Smooth muscle cell (in vitro differentiated cells): ENCODE measurements at regions not wholly inside any gene's neighbourhood (a gene's known extent, or its start where the extent isn't known, plus 50 kb on each side); places are given as distances from the start of the nearest gene placed in this dataset.
A peak's percentile ranks its signal among the peaks of the same experiment; 100 is the strongest.

Source experiments
- DNase-seq: peaks from one replicate; lab custom pipeline; 2025; ENCODE audit not compliant: unreplicated experiment; lab: John Stamatoyannopoulos, UW
- H2AFZ ChIP-seq: fragments of 200-600 bp; sonication (generic); 2 replicates; pipeline ENCODE4 v1.6.0; 2016; ENCODE audit warnings: antibody characterized with exemption, low read depth, mild to moderate bottlenecking
- H3F3A ChIP-seq: fragments of 200-600 bp; sonication (generic); 2 replicates; pipeline ENCODE4 v1.6.0; 2017; ENCODE audit warnings: antibody characterized with exemption, low read depth
- H3K27ac ChIP-seq: fragments of 200-600 bp; sonication (generic); 2 replicates; pipeline ENCODE4 v1.5.1; 2016; ENCODE audit warnings: low read depth, mild to moderate bottlenecking
- H3K27me3 ChIP-seq: fragments of 200-600 bp; sonication (generic); 2 replicates; pipeline ENCODE4 v1.6.1; 2016; ENCODE audit warnings: low read depth, mild to moderate bottlenecking
- H3K36me3 ChIP-seq: fragments of 200-600 bp; sonication (generic); 2 replicates; pipeline ENCODE4 v1.5.1; 2016; ENCODE audit warnings: low read depth
- H3K4me1 ChIP-seq: fragments of 200-600 bp; sonication (generic); 2 replicates; pipeline ENCODE4 v1.5.1; 2016; ENCODE audit warnings: low read depth
- H3K4me2 ChIP-seq: fragments of 200-600 bp; sonication (generic); 2 replicates; pipeline ENCODE4 v1.6.0; 2016; ENCODE audit warnings: mild to moderate bottlenecking
- H3K4me3 ChIP-seq: fragments of 200-600 bp; sonication (generic); 2 replicates; pipeline ENCODE4 v1.5.1; 2016; ENCODE audit warnings: mild to moderate bottlenecking
- H3K79me2 ChIP-seq: fragments of 200-600 bp; sonication (generic); 2 replicates; pipeline ENCODE4 v1.6.0; 2016; ENCODE audit warnings: low read depth, mild to moderate bottlenecking
- H3K9ac ChIP-seq: fragments of 200-600 bp; sonication (generic); 2 replicates; pipeline ENCODE4 v1.6.0; 2016; ENCODE audit warnings: low read depth
- H3K9me3 ChIP-seq: fragments of 200-600 bp; sonication (generic); replicated peaks from 2 replicates; pipeline ENCODE4 v1.5.1; 2016; ENCODE audit warnings: low read depth
- H4K20me1 ChIP-seq: fragments of 200-600 bp; sonication (generic); 2 replicates; pipeline ENCODE4 v1.6.0; 2016; ENCODE audit warnings: low read depth
- CTCF ChIP-seq: fragments of 200-600 bp; sonication (generic); IDR thresholded peaks from 2 replicates; pipeline ENCODE4 v1.5.1; 2017; ENCODE audit warnings: borderline replicate concordance, mild to moderate bottlenecking, antibody characterized with exemption; ENCODE audit not compliant: insufficient read depth, poor library complexity, severe bottlenecking
- WGBS: methylation state at CpG from one replicate; pipeline ENCODE4 v1.1.7; 2016; ENCODE audit warnings: low lambda C conversion rate; 5-methylcytosine and 5-hydroxymethylcytosine counted together

GRCh38 chr13:70714993-70715392 is 606.7 kb upstream of the KLHL1 start:
- Histone ChIP-seq H3K79me2 (no peaks in the 10 kb centered on the region), H4K20me1 (no peaks in the 10 kb centered on the region), H3K4me2 (no peak overlapping the region), H3K4me1 (no peaks in the 10 kb centered on the region), H3K27me3 (no peaks in the 10 kb centered on the region), H3K9me3 (no peaks in the 10 kb centered on the region), H2AFZ (no peak overlapping the region), H3K4me3 (no peak overlapping the region), H3K27ac (no peak overlapping the region), H3K36me3 (no peaks in the 10 kb centered on the region), H3F3A (no peaks in the 10 kb centered on the region), H3K9ac (no peak overlapping the region)
- no peak for DNase-seq
- 83% methylated on average over 1 of the region's 1 CpG for WGBS
- peak; percentile 4 for TF ChIP-seq CTCF

- no peaks in the 10 kb centered on the region for H3K27me3 ChIP-seq
- H3K4me1 ChIP-seq: no peaks in the 10 kb centered on the region
- no peak overlapping the region for H3K4me3 ChIP-seq
- H3K4me2 ChIP-seq: no peak overlapping the region
- no peak overlapping the region for H3K27ac ChIP-seq
- H3F3A ChIP-seq: no peaks in the 10 kb centered on the region
- H3K79me2 ChIP-seq: no peaks in the 10 kb centered on the region
- no peaks in the 10 kb centered on the region for H3K9me3 ChIP-seq
- H3K9ac ChIP-seq: no peak overlapping the region
- TF ChIP-seq CTCF: no peak
- no peaks in the 10 kb centered on the region for H3K36me3 ChIP-seq
- H4K20me1 ChIP-seq: no peaks in the 10 kb centered on the region
- H2AFZ ChIP-seq: no peak overlapping the region
- DNase-seq: no peak
Measured at GRCh38 chr13:70708775-70709174, 600.5 kb upstream of the KLHL1 start.

- no peaks in the 10 kb centered on the region for H3K9me3 ChIP-seq
- no peak for TF ChIP-seq CTCF
- WGBS: 78% methylated on average over 4 of the region's 4 CpGs
Measured at GRCh38 chr13:70703755-70704154, 595.5 kb upstream of the KLHL1 start.

GRCh38 chr13:70694996-70695715 is 586.9 kb upstream of the KLHL1 start:
- WGBS: 68% methylated on average over 3 of the region's 3 CpGs
- no peak overlapping the region for H3K9ac ChIP-seq
- no peak for DNase-seq
- H3K27ac ChIP-seq: no peak overlapping the region
- H3F3A ChIP-seq: no peaks in the 10 kb centered on the region
- peaks cover 4% of the 10 kb centered on the region for H3K4me1 ChIP-seq
- no peaks in the 10 kb centered on the region for H3K79me2 ChIP-seq
- no peaks in the 10 kb centered on the region for H3K9me3 ChIP-seq
- no peak overlapping the region for H2AFZ ChIP-seq
- no peak overlapping the region for H3K4me3 ChIP-seq
- H3K27me3 ChIP-seq: no peaks in the 10 kb centered on the region
- no peak for TF ChIP-seq CTCF
- H3K4me2 ChIP-seq: no peak overlapping the region
- H3K36me3 ChIP-seq: no peaks in the 10 kb centered on the region
- no peaks in the 10 kb centered on the region for H4K20me1 ChIP-seq

More at GRCh38 chr13:70703755-70704154, 595.5 kb upstream of the KLHL1 start:
- DNase-seq: no peak
- Histone ChIP-seq H2AFZ (no peak overlapping the region), H3K27ac (no peak overlapping the region), H3K79me2 (no peaks in the 10 kb centered on the region), H3K9ac (no peak overlapping the region), H3F3A (no peaks in the 10 kb centered on the region), H3K4me3 (no peak overlapping the region), H3K4me1 (no peaks in the 10 kb centered on the region), H3K4me2 (no peak overlapping the region), H3K27me3 (no peaks in the 10 kb centered on the region), H4K20me1 (no peaks in the 10 kb centered on the region), H3K36me3 (no peaks in the 10 kb centered on the region)
